ENCODE measurements at regions not wholly inside any gene's neighbourhood (a gene's known extent, or its start where the extent isn't known, plus 50 kb on each side); places are given as distances from the start of the nearest gene placed in this dataset.

GRCh38 chr17:31691251-31691905 lies 167.7 kb downstream of the COPRS start:
- Mint-ChIP-seq H3K36me3 (ENCODE audit: low read depth) (no peaks in the 10 kb centered on the region), H3K4me3 (no peak overlapping the region), H3K27ac (ENCODE audit: unreplicated experiment) (no peak overlapping the region), H3K4me1 (peaks cover 18% of the 10 kb centered on the region), H3K27me3 (ENCODE audit: low read depth) (peaks cover 6% of the 10 kb centered on the region), H3K9me3 (no peaks in the 10 kb centered on the region)
- TF ChIP-seq, protein P1, sequence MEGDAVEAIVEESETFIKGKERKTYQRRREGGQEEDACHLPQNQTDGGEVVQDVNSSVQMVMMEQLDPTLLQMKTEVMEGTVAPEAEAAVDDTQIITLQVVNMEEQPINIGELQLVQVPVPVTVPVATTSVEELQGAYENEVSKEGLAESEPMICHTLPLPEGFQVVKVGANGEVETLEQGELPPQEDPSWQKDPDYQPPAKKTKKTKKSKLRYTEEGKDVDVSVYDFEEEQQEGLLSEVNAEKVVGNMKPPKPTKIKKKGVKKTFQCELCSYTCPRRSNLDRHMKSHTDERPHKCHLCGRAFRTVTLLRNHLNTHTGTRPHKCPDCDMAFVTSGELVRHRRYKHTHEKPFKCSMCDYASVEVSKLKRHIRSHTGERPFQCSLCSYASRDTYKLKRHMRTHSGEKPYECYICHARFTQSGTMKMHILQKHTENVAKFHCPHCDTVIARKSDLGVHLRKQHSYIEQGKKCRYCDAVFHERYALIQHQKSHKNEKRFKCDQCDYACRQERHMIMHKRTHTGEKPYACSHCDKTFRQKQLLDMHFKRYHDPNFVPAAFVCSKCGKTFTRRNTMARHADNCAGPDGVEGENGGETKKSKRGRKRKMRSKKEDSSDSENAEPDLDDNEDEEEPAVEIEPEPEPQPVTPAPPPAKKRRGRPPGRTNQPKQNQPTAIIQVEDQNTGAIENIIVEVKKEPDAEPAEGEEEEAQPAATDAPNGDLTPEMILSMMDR (conservative IDR thresholded peaks at IDR 0.05) = no peak
- no peak for DNase-seq (ENCODE audit: low read depth, low spot score)

DNA sequence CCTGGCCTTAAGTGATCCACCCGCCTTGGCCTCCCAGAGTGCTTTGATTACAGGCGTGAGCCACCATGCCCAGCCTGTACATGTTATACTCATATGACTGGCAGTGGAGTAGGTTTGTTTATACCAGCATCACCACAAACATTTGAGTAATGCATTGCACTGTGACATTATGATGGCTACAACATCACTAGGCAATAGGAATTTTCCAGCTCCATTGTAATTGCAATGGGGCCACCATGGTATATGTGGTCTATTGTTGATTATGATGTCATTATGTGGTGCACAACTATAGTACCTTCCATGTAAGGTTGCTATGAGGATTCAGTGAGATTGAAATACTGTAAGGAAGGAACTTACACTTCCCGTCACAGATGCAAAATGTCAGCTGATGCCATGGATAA lies 168.9 kb downstream of the COPRS start:
- TF ChIP-seq, protein P1 (conservative IDR thresholded peaks at IDR 0.05) = no peak
- DNase-seq (ENCODE audit: low read depth, low spot score) = no peak
- H3K36me3 Mint-ChIP-seq (ENCODE audit: low read depth) = no peaks in the 10 kb centered on the region
- peaks cover 6% of the 10 kb centered on the region for H3K4me1 Mint-ChIP-seq
- no peak overlapping the region for H3K27ac Mint-ChIP-seq (ENCODE audit: unreplicated experiment)
- H3K27me3 Mint-ChIP-seq (ENCODE audit: low read depth) = peaks cover 13% of the 10 kb centered on the region
- no peak overlapping the region for H3K4me3 Mint-ChIP-seq
- H3K9me3 Mint-ChIP-seq = no peaks in the 10 kb centered on the region

DNA sequence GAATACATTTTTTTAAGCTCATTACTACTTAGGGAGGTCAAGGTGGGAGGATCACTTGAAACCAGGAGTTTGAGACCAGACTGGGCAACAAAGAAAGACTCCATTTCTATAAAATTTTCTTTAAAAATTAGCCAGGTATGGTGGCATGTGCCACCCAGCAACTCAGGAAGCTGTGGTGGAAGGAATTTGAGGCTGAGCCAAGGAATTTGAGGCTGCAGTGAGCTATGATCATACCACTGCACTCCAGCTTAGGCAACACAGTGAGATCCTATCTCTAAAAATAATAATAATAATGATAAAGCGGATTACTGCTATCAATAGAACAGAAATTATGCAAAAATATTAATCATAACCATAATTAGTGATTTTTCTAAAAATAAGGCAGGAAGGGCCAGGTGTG lies 170.3 kb downstream of the COPRS start:
- TF ChIP-seq, protein P1 (conservative IDR thresholded peaks at IDR 0.05) = no peak
- H3K36me3 Mint-ChIP-seq (ENCODE audit: low read depth) = no peaks in the 10 kb centered on the region
- DNase-seq (ENCODE audit: low read depth, low spot score) = no peak
- peaks cover 25% of the 10 kb centered on the region for H3K27me3 Mint-ChIP-seq (ENCODE audit: low read depth)
- no peak overlapping the region for H3K27ac Mint-ChIP-seq (ENCODE audit: unreplicated experiment)
- no peaks in the 10 kb centered on the region for H3K9me3 Mint-ChIP-seq
- H3K4me1 Mint-ChIP-seq = peaks cover under 1% of the 10 kb centered on the region
- H3K4me3 Mint-ChIP-seq = no peak overlapping the region

DNA sequence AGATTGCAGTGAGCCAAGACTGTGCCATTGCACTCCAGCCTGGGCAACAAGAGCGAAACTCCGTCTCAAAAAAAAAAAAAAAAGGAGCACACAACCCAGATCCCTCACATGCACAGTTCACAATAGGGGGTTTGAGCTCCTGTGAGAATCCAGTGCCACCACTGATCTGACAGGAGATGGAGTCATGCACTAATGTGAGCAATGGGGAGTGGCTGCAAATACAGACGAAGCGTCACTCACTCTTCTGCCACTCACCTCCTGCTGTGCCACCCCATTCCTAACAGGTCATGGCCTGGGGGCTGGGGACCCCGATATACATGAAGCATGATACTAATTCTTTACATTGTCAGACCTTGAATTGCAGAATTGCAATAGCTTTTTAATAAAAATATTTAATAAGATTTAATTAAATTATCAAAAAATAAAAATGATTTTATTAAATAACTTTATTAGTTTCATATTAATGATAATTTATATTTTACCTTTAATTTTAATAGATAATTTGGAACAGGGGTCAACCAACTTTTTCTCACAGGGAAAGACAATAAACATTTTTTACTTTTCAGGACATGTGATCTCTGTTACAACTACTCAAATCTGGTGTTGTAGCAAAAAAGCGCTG lies 171.4 kb downstream of the COPRS start:
- no peaks in the 10 kb centered on the region for H3K9me3 Mint-ChIP-seq
- H3K36me3 Mint-ChIP-seq (ENCODE audit: low read depth) = no peaks in the 10 kb centered on the region
- H3K4me3 Mint-ChIP-seq = no peak overlapping the region
- no peak overlapping the region for H3K27ac Mint-ChIP-seq (ENCODE audit: unreplicated experiment)
- H3K27me3 Mint-ChIP-seq (ENCODE audit: low read depth) = peaks cover 34% of the 10 kb centered on the region
- no peaks in the 10 kb centered on the region for H3K4me1 Mint-ChIP-seq
- DNase-seq (ENCODE audit: low read depth, low spot score) = no peak
- TF ChIP-seq, protein P1 (conservative IDR thresholded peaks at IDR 0.05) = no peak

GRCh38 chr17:31686495-31686894 lies 172.5 kb downstream of the COPRS start:
- H3K36me3 Mint-ChIP-seq (ENCODE audit: low read depth) = no peaks in the 10 kb centered on the region
- TF ChIP-seq, protein P1 (conservative IDR thresholded peaks at IDR 0.05) = no peak
- H3K4me1 Mint-ChIP-seq = no peaks in the 10 kb centered on the region
- no peak overlapping the region for H3K27ac Mint-ChIP-seq (ENCODE audit: unreplicated experiment)
- H3K27me3 Mint-ChIP-seq (ENCODE audit: low read depth) = peaks cover 41% of the 10 kb centered on the region
- no peaks in the 10 kb centered on the region for H3K9me3 Mint-ChIP-seq
- no peak for DNase-seq (ENCODE audit: low read depth, low spot score)
- no peak overlapping the region for H3K4me3 Mint-ChIP-seq
